Caco-2 (cell line): ENCODE measurements at regions not wholly inside any gene's neighbourhood (a gene's known extent, or its start where the extent isn't known, plus 50 kb on each side); places are given as distances from the start of the nearest gene placed in this dataset.

Experiments used
- BruUV-seq: library from RNA; stranded (reverse); fragments of 400-500 nt; replicated peaks from 2 replicates; lab custom pipeline; 2021; lab: Mats Ljungman, UMichigan
- CTCF ChIA-PET: fragments of 300-600 bp; sonication (Branson Sonifier 250); formaldehyde crosslinking; loops from one replicate; lab custom pipeline; 2022; ENCODE audit warnings: antibody characterized with exemption; lab: Charles Lee
- POLR2A ChIA-PET: fragments of 300-600 bp; sonication (Branson Sonifier 250); formaldehyde crosslinking; loops from one replicate; lab custom pipeline; 2022; ENCODE audit warnings: antibody characterized with exemption; lab: Charles Lee
- DNase-seq, 2 experiments: peaks; one replicate each; pipeline versions ENCODE4 v3.0.0 to v3.0.0-alpha.2; 2020 to 2022
- H3K27me3 ChIP-seq: replicated peaks from 2 replicates; pipeline ENCODE4 v1.6.0; 2011; ENCODE audit warnings: low read length; ENCODE audit not compliant: control insufficient read depth, insufficient read depth
- H3K36me3 ChIP-seq: 2 replicates; pipeline ENCODE4 v1.5.1; 2011; ENCODE audit warnings: low read length; ENCODE audit not compliant: control insufficient read depth, insufficient read depth
- H3K4me1 ChIP-seq: fragments of 250-450 bp; sonication (Bioruptor Pico); 2 replicates; pipeline ENCODE4 v1.5.1; 2020; ENCODE audit warnings: mild to moderate bottlenecking
- H3K4me3 ChIP-seq: 2 replicates; pipeline ENCODE4 v1.5.1; 2011; ENCODE audit warnings: low read depth, mild to moderate bottlenecking, control low read depth, low read length
- H3K9me3 ChIP-seq: fragments of 250-450 bp; sonication (Bioruptor Pico); 2 replicates; pipeline ENCODE4 v1.5.1; 2020; ENCODE audit warnings: mild to moderate bottlenecking, moderate library complexity
- H3K27ac Mint-ChIP-seq: one replicate; pipeline ENCODE4 v1.8.0; 2022; ENCODE audit warnings: mixed read lengths; ENCODE audit not compliant: unreplicated experiment
- H3K27me3 Mint-ChIP-seq: one replicate; pipeline ENCODE4 v1.8.0; 2022; ENCODE audit warnings: mixed read lengths; ENCODE audit not compliant: insufficient read depth, unreplicated experiment
- H3K36me3 Mint-ChIP-seq: one replicate; pipeline ENCODE4 v1.8.0; 2022; ENCODE audit warnings: mild to moderate bottlenecking, mixed read lengths; ENCODE audit not compliant: insufficient read depth, unreplicated experiment
- H3K4me1 Mint-ChIP-seq: one replicate; pipeline ENCODE4 v1.8.0; 2022; ENCODE audit warnings: low read depth, mixed read lengths; ENCODE audit not compliant: unreplicated experiment
- H3K4me3 Mint-ChIP-seq: one replicate; pipeline ENCODE4 v1.8.0; 2022; ENCODE audit warnings: mild to moderate bottlenecking, moderate library complexity, mixed read lengths; ENCODE audit not compliant: unreplicated experiment
- H3K9me3 Mint-ChIP-seq: one replicate; pipeline ENCODE4 v1.8.0; 2022; ENCODE audit warnings: mixed read lengths; ENCODE audit not compliant: unreplicated experiment
- CTCF ChIP-seq, 2 experiments: fragments of 200-600 bp in 1 of 2; IDR thresholded peaks; 1 replicate in 1 of 2; 2 replicates in 1 of 2; pipeline versions ENCODE4 v1.5.1 to v1.8.0; 2011 to 2022; ENCODE audit warnings: antibody characterized with exemption in 1 of 2, control low read depth in 1 of 2, inconsistent platforms in 1 of 2, low read depth in 1 of 2, low read length in 1 of 2, mild to moderate bottlenecking in 1 of 2, moderate library complexity in 1 of 2; ENCODE audit not compliant: insufficient read depth in 1 of 2, severe bottlenecking in 1 of 2, unreplicated experiment in 1 of 2
- intact Hi-C: fragments of 100-400 bp; cut with micrococcal nuclease; formaldehyde crosslinking; loops from one replicate; pipeline ENCODE4 v1.10.0; 2022; ENCODE audit not compliant: unreplicated experiment

GRCh38 chr7:152923711-152924110, 164.2 kb downstream of the ACTR3B start:
- H3K9me3 ChIP-seq, result no peaks in the 10 kb centered on the region
- TF ChIP-seq CTCF (IDR thresholded peaks at IDR 0.05; ENCODE audit: insufficient read depth in 1 of 2, low read depth in 1 of 2, low read length in 1 of 2, severe bottlenecking in 1 of 2, unreplicated experiment in 1 of 2), result no peak
- Mint-ChIP-seq H3K4me3 (no peak overlapping the region), H3K36me3 (no peaks in the 10 kb centered on the region), H3K4me1 (no peaks in the 10 kb centered on the region), H3K27me3 (peaks cover 6% of the 10 kb centered on the region), H3K27ac (no peak overlapping the region), H3K9me3 (no peaks in the 10 kb centered on the region)
- no TSS peak for BruUV-seq
- H3K27me3 ChIP-seq, result no peaks in the 10 kb centered on the region
- no peak for DNase-seq
- H3K4me1 ChIP-seq, result no peaks in the 10 kb centered on the region
- H3K36me3 ChIP-seq, result no peaks in the 10 kb centered on the region
- intact Hi-C loops, result no loop called here
- no peak overlapping the region for H3K4me3 ChIP-seq
- ChIA-PET POLR2A (no interaction called here), CTCF (no interaction called here)

GRCh38 chr7:152924238-152924637, 164.7 kb downstream of the ACTR3B start:
- no peaks in the 10 kb centered on the region for H3K9me3 Mint-ChIP-seq
- CTCF ChIA-PET, result no interaction called here

GRCh38 chr7:152924826-152925411, 165.4 kb downstream of the ACTR3B start:
- H3K36me3 Mint-ChIP-seq, result no peaks in the 10 kb centered on the region
- H3K4me3 Mint-ChIP-seq, result no peak overlapping the region
- H3K9me3 Mint-ChIP-seq, result no peaks in the 10 kb centered on the region
- no TSS peak for BruUV-seq
- H3K4me1 Mint-ChIP-seq, result no peaks in the 10 kb centered on the region
- ChIA-PET CTCF (no interaction called here), POLR2A (no interaction called here)
- intact Hi-C loops, result no loop called here
- H3K27me3 Mint-ChIP-seq, result peaks cover 6% of the 10 kb centered on the region
- no peak overlapping the region for H3K27ac Mint-ChIP-seq
- no peak overlapping the region for H3K4me3 ChIP-seq
- H3K4me1 ChIP-seq, result no peaks in the 10 kb centered on the region
- TF ChIP-seq CTCF (IDR thresholded peaks at IDR 0.05; ENCODE audit: insufficient read depth in 1 of 2, low read depth in 1 of 2, low read length in 1 of 2, severe bottlenecking in 1 of 2, unreplicated experiment in 1 of 2), result no peak
- no peaks in the 10 kb centered on the region for H3K36me3 ChIP-seq
- H3K9me3 ChIP-seq, result no peaks in the 10 kb centered on the region
- H3K27me3 ChIP-seq, result no peaks in the 10 kb centered on the region
- DNase-seq, result no peak

More at GRCh38 chr7:152924238-152924637, 164.7 kb downstream of the ACTR3B start:
- no peak overlapping the region for H3K4me3 Mint-ChIP-seq
- H3K27ac Mint-ChIP-seq, result no peak overlapping the region
- no peaks in the 10 kb centered on the region for H3K36me3 ChIP-seq
- no peaks in the 10 kb centered on the region for H3K36me3 Mint-ChIP-seq
- no peaks in the 10 kb centered on the region for H3K9me3 ChIP-seq
- TF ChIP-seq CTCF (IDR thresholded peaks at IDR 0.05; ENCODE audit: insufficient read depth in 1 of 2, low read depth in 1 of 2, low read length in 1 of 2, severe bottlenecking in 1 of 2, unreplicated experiment in 1 of 2), result no peak
- POLR2A ChIA-PET, result no interaction called here
- H3K27me3 ChIP-seq, result no peaks in the 10 kb centered on the region
- H3K4me1 Mint-ChIP-seq, result no peaks in the 10 kb centered on the region
- intact Hi-C loops, result no loop called here
- H3K4me1 ChIP-seq, result no peaks in the 10 kb centered on the region
- peaks cover 6% of the 10 kb centered on the region for H3K27me3 Mint-ChIP-seq
- no peak for DNase-seq
- no TSS peak for BruUV-seq
- no peak overlapping the region for H3K4me3 ChIP-seq
